ENCODE measurements at regions not wholly inside any gene's neighbourhood (a gene's known extent, or its start where the extent isn't known, plus 50 kb on each side); places are given as distances from the start of the nearest gene placed in this dataset.

DNA sequence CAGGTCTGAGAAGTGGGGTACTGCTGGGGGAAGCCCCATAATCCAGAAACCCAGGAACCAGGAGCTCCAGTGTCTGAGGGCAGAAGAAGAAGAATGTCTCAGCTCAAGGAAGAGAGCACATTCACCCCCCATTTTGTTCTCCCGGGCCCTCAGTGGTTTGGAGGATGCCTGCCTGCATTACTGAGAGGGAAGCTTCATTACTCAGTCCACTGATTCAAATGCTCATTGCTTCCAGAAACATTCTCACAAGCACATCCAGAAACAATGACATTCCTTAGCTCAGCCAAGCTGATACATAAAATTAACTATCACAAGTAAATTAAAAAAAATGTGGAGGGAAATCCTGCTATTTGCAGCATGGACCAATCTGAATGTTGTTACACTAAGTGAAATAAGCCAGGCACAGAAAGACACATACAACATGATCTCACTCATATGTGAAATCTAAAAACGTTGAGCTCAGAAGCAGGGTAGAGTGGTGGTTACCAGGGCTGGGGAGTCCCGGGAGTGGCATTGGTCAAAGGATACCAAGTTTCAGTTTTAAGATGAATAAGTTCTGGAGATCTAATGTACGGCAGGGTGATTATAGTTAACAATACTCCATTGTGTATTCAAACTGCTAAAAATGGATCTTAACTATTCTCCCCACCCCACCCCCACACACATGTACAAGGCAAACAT lies 459.3 kb downstream of the GALR1 start:
- ATAC-seq = no peak
- TF ChIP-seq, protein P1, sequence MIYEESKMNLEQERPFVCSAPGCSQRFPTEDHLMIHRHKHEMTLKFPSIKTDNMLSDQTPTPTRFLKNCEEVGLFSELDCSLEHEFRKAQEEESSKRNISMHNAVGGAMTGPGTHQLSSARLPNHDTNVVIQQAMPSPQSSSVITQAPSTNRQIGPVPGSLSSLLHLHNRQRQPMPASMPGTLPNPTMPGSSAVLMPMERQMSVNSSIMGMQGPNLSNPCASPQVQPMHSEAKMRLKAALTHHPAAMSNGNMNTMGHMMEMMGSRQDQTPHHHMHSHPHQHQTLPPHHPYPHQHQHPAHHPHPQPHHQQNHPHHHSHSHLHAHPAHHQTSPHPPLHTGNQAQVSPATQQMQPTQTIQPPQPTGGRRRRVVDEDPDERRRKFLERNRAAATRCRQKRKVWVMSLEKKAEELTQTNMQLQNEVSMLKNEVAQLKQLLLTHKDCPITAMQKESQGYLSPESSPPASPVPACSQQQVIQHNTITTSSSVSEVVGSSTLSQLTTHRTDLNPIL (CRISPR knock-in tag; IDR thresholded peaks at IDR 0.05; ENCODE audit: low read depth) = no peak
- TF ChIP-seq OSR1 (CRISPR knock-in tag; IDR thresholded peaks at IDR 0.05) = no peak
- TF ChIP-seq TSHZ2 (CRISPR knock-in tag; IDR thresholded peaks at IDR 0.05) = no peak
- no peak for TF ChIP-seq TOX (CRISPR knock-in tag; IDR thresholded peaks at IDR 0.05; ENCODE audit: borderline replicate concordance)
- TF ChIP-seq PPARA (CRISPR knock-in tag; IDR thresholded peaks at IDR 0.05; ENCODE audit: borderline replicate concordance) = no peak
- TF ChIP-seq, protein P2, sequence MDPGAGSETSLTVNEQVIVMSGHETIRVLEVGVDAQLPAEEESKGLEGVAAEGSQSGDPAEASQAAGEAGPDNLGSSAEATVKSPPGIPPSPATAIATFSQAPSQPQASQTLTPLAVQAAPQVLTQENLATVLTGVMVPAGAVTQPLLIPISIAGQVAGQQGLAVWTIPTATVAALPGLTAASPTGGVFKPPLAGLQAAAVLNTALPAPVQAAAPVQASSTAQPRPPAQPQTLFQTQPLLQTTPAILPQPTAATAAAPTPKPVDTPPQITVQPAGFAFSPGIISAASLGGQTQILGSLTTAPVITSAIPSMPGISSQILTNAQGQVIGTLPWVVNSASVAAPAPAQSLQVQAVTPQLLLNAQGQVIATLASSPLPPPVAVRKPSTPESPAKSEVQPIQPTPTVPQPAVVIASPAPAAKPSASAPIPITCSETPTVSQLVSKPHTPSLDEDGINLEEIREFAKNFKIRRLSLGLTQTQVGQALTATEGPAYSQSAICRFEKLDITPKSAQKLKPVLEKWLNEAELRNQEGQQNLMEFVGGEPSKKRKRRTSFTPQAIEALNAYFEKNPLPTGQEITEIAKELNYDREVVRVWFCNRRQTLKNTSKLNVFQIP (CRISPR knock-in tag; IDR thresholded peaks at IDR 0.05; ENCODE audit: borderline replicate concordance, low read depth) = no peak
- TF ChIP-seq ESRRG (CRISPR knock-in tag; IDR thresholded peaks at IDR 0.05) = no peak
- TF ChIP-seq CSDC2 (CRISPR knock-in tag; IDR thresholded peaks at IDR 0.05) = no peak
- no peak for TF ChIP-seq ISL1 (CRISPR knock-in tag; IDR thresholded peaks at IDR 0.05)
- no peak for TF ChIP-seq ZNF8 (CRISPR knock-in tag; IDR thresholded peaks at IDR 0.05)
- no peak for TF ChIP-seq ZNF565 (CRISPR knock-in tag; conservative IDR thresholded peaks at IDR 0.05; ENCODE audit: low read depth)
- TF ChIP-seq ZFP3 (CRISPR knock-in tag; IDR thresholded peaks at IDR 0.05) = no peak

- TF ChIP-seq TOX (CRISPR knock-in tag; IDR thresholded peaks at IDR 0.05; ENCODE audit: borderline replicate concordance) (no peak), RARB (CRISPR knock-in tag; IDR thresholded peaks at IDR 0.05) (no peak), PATZ1 (CRISPR knock-in tag; IDR thresholded peaks at IDR 0.05; ENCODE audit: borderline replicate concordance) (no peak), GLIS3 (CRISPR knock-in tag; IDR thresholded peaks at IDR 0.05) (no peak), ZFP30 (CRISPR knock-in tag; IDR thresholded peaks at IDR 0.05) (no peak), OSR1 (CRISPR knock-in tag; IDR thresholded peaks at IDR 0.05) (no peak), ZFP3 (CRISPR knock-in tag; IDR thresholded peaks at IDR 0.05) (no peak), ZNF70 (CRISPR knock-in tag; IDR thresholded peaks at IDR 0.05) (no peak), ISL1 (CRISPR knock-in tag; IDR thresholded peaks at IDR 0.05) (no peak), ZNF565 (CRISPR knock-in tag; conservative IDR thresholded peaks at IDR 0.05; ENCODE audit: low read depth) (no peak), ESRRG (CRISPR knock-in tag; IDR thresholded peaks at IDR 0.05) (no peak), ZNF8 (CRISPR knock-in tag; IDR thresholded peaks at IDR 0.05) (no peak), SNAI2 (CRISPR knock-in tag; IDR thresholded peaks at IDR 0.05) (no peak), TCF4 (CRISPR knock-in tag; IDR thresholded peaks at IDR 0.05; ENCODE audit: borderline replicate concordance) (no peak)
- TF ChIP-seq, protein P2 (CRISPR knock-in tag; IDR thresholded peaks at IDR 0.05; ENCODE audit: borderline replicate concordance, low read depth) = no peak
- TF ChIP-seq, protein P1 (CRISPR knock-in tag; IDR thresholded peaks at IDR 0.05; ENCODE audit: low read depth) = no peak
- no peak for ATAC-seq
Observed at GRCh38 chr18:77711096-77711495, 461.4 kb downstream of the GALR1 start.
